ENCODE measurements at regions not wholly inside any gene's neighbourhood (a gene's known extent, or its start where the extent isn't known, plus 50 kb on each side); places are given as distances from the start of the nearest gene placed in this dataset.

DNA sequence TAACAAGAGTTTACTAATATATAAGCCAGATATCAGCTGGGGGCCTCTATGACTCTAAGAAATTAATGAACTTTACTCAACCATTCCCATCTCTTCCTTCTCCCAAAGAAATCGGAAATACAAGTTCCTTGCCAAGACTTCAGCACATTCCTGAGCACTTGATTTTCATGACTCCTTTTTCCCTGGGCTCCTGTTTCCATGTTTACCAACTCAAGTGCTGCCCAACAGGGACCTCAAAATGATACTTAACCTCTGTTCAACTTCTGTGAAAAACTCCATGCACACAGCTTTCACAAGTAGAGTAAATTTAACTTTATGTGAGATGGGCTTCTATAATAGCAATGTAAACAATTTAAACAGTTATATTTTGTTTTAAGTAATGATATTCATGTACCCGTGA, 315.8 kb upstream of the CDIN1 start:
- H4K20me1 ChIP-seq (ENCODE audit: control insufficient read depth, insufficient read depth, low read length, poor library complexity, severe bottlenecking) = no peaks in the 10 kb centered on the region
- no peaks in the 10 kb centered on the region for H3K4me1 Mint-ChIP-seq
- WGBS (ENCODE audit: insufficient coverage) = 82% methylated on average over 1 of the region's 2 CpGs
- no peak overlapping the region for H3K27ac ChIP-seq (ENCODE audit: low read length in 2 of 2)
- no peaks in the 10 kb centered on the region for H3K79me2 ChIP-seq (ENCODE audit: control insufficient read depth, insufficient read depth, low read length)
- no peaks in the 10 kb centered on the region for H3K27me3 Mint-ChIP-seq
- H3K27ac Mint-ChIP-seq = no peak overlapping the region
- H3K27me3 ChIP-seq (replicated peaks in 1 of 4; ENCODE audit: control extremely low read depth in 1 of 4, control insufficient read depth in 3 of 4, insufficient read depth in 4 of 4, low read length in 3 of 4) = no peaks in the 10 kb centered on the region
- H3K4me3 ChIP-seq (ENCODE audit: control extremely low read depth in 1 of 5, extremely low read depth in 1 of 5, insufficient read depth in 1 of 5, low read depth in 2 of 5, low read length in 4 of 5) = no peak overlapping the region
- no peaks in the 10 kb centered on the region for H3K36me3 ChIP-seq (replicated peaks in 1 of 2; ENCODE audit: control extremely low read depth in 1 of 2, control insufficient read depth in 1 of 2, extremely low read depth in 1 of 2, insufficient read depth in 2 of 2, low read length in 1 of 2)
- no peaks in the 10 kb centered on the region for H3K9me3 ChIP-seq (ENCODE audit: control extremely low read depth in 1 of 3, control insufficient read depth in 2 of 3, insufficient read depth in 1 of 3, low read length in 2 of 3)
- no peak overlapping the region for H3K9ac ChIP-seq (ENCODE audit: low read length)
- POLR2A ChIA-PET = no interaction called here
- no peaks in the 10 kb centered on the region for H3K4me1 ChIP-seq (ENCODE audit: control insufficient read depth in 2 of 2, insufficient read depth in 2 of 2, low read length in 2 of 2)
- DNase-seq (no peak), ATAC-seq (ENCODE audit: low read depth) (no peak)
- H3K4me2 ChIP-seq (replicated peaks; ENCODE audit: low read depth, low read length, poor library complexity, severe bottlenecking) = no peak overlapping the region
- no peak for TF ChIP-seq EZH2 (IDR thresholded peaks at IDR 0.05; ENCODE audit: borderline replicate concordance, insufficient read depth, low read depth, low read length, poor library complexity, severe bottlenecking)
- TF ChIP-seq, protein P1, sequence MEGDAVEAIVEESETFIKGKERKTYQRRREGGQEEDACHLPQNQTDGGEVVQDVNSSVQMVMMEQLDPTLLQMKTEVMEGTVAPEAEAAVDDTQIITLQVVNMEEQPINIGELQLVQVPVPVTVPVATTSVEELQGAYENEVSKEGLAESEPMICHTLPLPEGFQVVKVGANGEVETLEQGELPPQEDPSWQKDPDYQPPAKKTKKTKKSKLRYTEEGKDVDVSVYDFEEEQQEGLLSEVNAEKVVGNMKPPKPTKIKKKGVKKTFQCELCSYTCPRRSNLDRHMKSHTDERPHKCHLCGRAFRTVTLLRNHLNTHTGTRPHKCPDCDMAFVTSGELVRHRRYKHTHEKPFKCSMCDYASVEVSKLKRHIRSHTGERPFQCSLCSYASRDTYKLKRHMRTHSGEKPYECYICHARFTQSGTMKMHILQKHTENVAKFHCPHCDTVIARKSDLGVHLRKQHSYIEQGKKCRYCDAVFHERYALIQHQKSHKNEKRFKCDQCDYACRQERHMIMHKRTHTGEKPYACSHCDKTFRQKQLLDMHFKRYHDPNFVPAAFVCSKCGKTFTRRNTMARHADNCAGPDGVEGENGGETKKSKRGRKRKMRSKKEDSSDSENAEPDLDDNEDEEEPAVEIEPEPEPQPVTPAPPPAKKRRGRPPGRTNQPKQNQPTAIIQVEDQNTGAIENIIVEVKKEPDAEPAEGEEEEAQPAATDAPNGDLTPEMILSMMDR (IDR thresholded peaks at IDR 0.05) = no peak
- intact Hi-C loops (cut with micrococcal nuclease) = no loop called here
- CTCF ChIA-PET = no interaction called here
- H2AFZ ChIP-seq (ENCODE audit: insufficient read depth, low read depth, low read length, poor library complexity, severe bottlenecking) = no peak overlapping the region
- H3K9me3 Mint-ChIP-seq (ENCODE audit: insufficient read depth) = no peaks in the 10 kb centered on the region
- no peak overlapping the region for H3K4me3 Mint-ChIP-seq

DNA sequence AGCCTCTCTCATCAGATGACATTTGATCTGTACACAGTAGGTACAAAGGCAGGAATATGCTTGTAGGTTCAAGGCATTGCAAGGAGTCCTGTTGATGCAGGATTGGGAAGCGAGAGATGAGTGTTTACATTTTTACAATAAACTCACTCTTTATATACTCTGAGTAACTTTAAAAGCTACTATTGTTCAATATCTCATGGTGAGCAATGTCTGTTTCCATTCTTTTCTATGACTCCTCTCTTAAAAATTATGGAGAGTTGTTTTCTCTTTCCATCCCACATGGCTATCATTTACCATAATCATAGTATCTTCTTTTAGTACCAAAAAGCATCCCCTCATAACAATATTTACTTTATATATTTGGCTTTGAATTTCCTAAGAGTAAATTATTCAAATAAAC, 314.0 kb upstream of the CDIN1 start:
- no peak for TF ChIP-seq EZH2 (IDR thresholded peaks at IDR 0.05; ENCODE audit: borderline replicate concordance, insufficient read depth, low read depth, low read length, poor library complexity, severe bottlenecking)
- TF ChIP-seq, protein P1 (IDR thresholded peaks at IDR 0.05) = no peak
- CTCF ChIA-PET = no interaction called here
- H3K4me1 ChIP-seq (ENCODE audit: control insufficient read depth in 2 of 2, insufficient read depth in 2 of 2, low read length in 2 of 2) = no peaks in the 10 kb centered on the region
- no peak overlapping the region for H3K27ac Mint-ChIP-seq
- H3K9me3 Mint-ChIP-seq (ENCODE audit: insufficient read depth) = no peaks in the 10 kb centered on the region
- POLR2A ChIA-PET = no interaction called here
- no peak overlapping the region for H2AFZ ChIP-seq (ENCODE audit: insufficient read depth, low read depth, low read length, poor library complexity, severe bottlenecking)
- no peaks in the 10 kb centered on the region for H3K27me3 ChIP-seq (replicated peaks in 1 of 4; ENCODE audit: control extremely low read depth in 1 of 4, control insufficient read depth in 3 of 4, insufficient read depth in 4 of 4, low read length in 3 of 4)
- H3K4me3 ChIP-seq (ENCODE audit: control extremely low read depth in 1 of 5, extremely low read depth in 1 of 5, insufficient read depth in 1 of 5, low read depth in 2 of 5, low read length in 4 of 5) = no peak overlapping the region
- H3K4me3 Mint-ChIP-seq = no peak overlapping the region
- intact Hi-C loops (cut with micrococcal nuclease) = no loop called here
- H3K79me2 ChIP-seq (ENCODE audit: control insufficient read depth, insufficient read depth, low read length) = no peaks in the 10 kb centered on the region
- no peak overlapping the region for H3K9ac ChIP-seq (ENCODE audit: low read length)
- H3K4me1 Mint-ChIP-seq = no peaks in the 10 kb centered on the region
- no peaks in the 10 kb centered on the region for H3K36me3 ChIP-seq (replicated peaks in 1 of 2; ENCODE audit: control extremely low read depth in 1 of 2, control insufficient read depth in 1 of 2, extremely low read depth in 1 of 2, insufficient read depth in 2 of 2, low read length in 1 of 2)
- H3K27ac ChIP-seq (ENCODE audit: low read length in 2 of 2) = no peak overlapping the region
- no peaks in the 10 kb centered on the region for H3K27me3 Mint-ChIP-seq
- DNase-seq = no peak
- H3K4me2 ChIP-seq (replicated peaks; ENCODE audit: low read depth, low read length, poor library complexity, severe bottlenecking) = no peak overlapping the region
- ATAC-seq (ENCODE audit: low read depth) = no peak
- no CpG with 5 or more reads among the region's 1 CpG for WGBS (ENCODE audit: insufficient coverage)
- H3K9me3 ChIP-seq (ENCODE audit: control extremely low read depth in 1 of 3, control insufficient read depth in 2 of 3, insufficient read depth in 1 of 3, low read length in 2 of 3) = no peaks in the 10 kb centered on the region
- H4K20me1 ChIP-seq (ENCODE audit: control insufficient read depth, insufficient read depth, low read length, poor library complexity, severe bottlenecking) = no peaks in the 10 kb centered on the region
